HG02970 (cell line): ENCODE measurements at regions not wholly inside any gene's neighbourhood (a gene's known extent, or its start where the extent isn't known, plus 50 kb on each side); places are given as distances from the start of the nearest gene placed in this dataset.
A peak's percentile ranks its signal among the peaks of the same experiment; 100 is the strongest.

Source experiments
- ATAC-seq: cut with Tn5 transposase; IDR thresholded peaks from one replicate; pipeline ENCODE4 v1.9.1; 2021; ENCODE audit warnings: mild to moderate bottlenecking, moderate library complexity, moderate number of reproducible peaks; ENCODE audit not compliant: unreplicated experiment, low FRiP score

DNA sequence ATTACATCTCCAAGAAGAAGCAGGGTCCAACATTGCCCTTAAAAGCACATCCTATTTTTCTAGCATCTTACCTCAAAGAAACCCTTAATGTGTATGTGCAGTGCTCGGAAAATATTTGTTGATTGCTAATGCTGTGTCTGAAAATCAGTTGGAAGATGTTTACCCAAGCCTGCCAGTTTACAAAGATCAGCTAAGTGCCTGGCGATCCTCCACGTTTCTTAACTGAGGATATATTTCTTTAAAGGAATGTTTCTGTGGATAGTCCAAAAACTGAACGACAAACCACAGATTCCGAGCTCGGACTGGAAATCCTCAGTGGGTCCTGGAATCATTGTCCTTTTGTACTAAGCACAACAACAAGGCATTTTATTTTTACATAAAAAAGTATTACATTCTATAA lies 595.7 kb upstream of the ARID1B start:
- ATAC-seq = no peak

DNA sequence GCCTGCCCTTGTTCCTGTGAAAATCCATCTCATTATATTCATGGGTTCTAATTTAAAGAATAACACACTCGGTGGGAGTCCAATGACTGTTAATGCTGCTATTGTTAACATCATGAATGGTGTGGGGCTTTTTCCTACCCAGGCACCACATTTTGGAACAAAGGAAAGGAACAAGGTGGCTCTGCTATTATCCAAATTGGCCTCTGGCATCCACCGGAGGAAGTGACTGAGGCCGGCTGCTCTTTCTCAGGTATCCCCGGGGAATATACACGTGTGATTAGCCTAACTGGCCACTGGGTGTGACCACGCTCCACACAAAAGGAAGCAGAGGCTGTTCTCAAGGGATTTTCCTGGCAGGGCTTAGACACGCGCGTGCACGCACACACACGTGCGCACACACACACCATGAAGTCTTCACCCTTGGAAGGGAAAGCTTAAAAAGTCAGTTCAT lies 601.2 kb upstream of the ARID1B start:
- ATAC-seq = no peak

DNA sequence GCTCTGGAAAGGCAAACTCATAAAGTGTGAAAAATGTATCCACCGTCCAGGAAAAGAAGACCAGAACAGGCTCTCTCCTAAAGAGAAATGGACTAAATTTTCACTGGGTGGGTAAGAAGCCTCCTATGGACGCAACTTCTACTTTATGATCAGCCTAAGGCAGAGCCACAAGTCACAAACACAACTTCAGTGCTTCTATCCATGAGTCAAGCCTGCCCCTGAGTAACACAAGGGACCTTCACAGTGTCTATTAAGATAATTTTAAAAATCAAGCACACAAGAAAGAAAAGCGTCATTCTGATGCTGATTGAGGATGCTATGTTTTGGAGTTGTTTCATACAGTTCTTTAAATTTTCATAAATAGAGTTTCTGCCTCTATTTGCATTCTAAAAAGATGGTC lies 601.7 kb upstream of the ARID1B start:
- no peak for ATAC-seq

DNA sequence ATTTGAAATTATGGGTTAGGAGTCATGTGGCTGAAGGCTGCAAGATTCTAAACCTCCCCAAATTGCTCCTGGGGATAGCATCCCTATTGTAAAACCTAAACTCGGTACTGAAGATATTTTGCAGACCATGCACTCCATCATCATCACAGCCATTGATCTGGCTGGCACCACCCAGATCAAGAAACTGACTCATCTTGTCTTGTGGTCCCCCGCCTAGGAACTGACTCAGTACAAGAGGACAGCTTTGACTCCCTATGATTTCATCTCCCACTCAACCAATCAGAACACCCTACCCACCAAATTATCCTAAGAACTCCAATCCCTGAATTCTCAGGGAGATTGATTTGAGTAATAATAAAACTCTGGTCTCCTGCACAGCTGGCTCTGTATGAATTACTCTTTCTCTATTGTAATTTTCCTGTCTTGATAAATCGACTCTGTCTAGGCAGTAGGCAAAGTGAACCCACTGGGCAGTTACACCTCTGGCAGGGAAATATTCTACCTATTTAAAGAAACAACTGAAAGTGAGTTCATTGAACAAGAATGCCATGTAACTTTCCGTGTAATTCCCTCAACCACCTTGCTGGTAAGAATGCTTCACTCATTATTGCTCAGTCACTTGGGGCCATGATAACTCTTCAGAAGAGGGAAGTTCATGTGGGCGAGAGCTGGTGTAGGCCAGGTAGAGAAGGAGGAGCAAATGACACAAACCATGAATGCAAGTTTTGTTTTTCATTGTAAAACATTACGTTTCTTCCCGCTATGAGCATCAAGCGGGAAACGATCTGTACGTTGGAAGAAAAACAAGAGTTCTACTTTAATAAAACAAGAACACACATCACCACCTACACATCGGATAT lies 602.9 kb upstream of the ARID1B start:
- no peak for ATAC-seq

DNA sequence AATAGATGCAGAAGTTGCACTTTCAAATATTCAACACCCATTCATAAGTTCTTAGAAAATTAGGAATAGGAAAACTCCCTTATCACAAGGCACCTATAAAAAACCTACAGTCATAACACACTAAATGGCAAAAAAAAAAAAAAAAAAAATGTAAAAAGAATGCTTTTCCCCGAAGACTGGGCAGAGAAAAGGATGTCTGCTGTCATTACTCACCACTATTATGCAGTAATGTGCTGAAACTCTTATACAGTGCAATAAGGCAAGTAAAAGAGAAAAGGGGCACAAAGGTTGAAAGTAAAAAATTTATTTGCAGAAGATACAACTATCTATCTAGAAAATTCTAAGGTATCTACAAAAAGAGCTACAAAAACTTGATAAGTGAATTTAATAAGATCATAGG lies 607.8 kb upstream of the ARID1B start:
- ATAC-seq = no peak

DNA sequence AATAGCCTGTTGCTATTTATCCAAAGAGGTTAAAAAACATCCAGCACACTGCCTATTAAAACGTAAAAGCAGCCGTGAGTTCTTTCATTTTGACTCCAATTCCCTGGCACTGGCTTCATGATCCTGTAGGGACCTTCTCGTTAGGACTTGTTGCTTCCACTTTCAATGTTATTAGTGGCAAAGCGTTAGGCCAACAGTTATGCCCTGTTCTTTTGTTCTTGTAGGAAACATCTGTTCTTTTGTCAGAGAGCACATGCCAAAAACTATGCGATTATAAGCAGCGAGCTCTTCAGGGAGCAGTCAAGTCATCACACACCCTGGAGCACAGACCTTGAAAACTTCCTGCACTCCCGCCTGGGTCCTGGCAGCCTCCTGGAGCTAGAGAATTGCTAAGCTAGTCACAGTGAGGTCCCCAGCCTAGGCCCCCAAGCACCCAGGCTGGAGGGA lies 609.5 kb upstream of the ARID1B start:
- no peak for ATAC-seq

DNA sequence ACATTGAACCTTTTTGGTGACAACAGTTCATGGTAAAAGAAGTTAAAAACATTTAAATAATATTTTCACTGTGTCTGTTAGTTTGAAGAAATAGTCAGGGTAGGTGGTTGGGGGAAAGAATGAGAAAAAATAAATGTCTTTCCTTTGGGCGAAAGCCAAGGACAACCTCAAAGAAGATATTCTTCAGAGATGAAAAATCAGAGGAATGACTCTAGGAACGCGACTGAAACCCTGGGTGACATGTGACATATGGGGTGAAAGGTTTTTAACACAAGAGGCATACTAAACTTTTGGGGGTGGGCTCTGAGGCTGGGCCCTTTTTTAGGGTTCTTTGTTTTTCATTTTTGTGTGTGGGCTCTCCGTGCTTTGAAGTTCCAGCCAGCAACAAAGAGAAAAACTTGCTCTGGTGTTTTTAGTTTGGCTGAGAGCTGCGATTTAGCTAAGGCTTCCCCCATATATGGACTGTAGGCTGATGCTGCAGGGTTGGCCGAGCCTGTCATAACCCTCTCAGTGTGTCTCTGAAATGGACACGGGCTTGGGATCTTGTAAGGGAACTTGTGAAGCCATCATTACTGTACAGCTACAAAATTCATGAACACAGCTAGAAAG lies 610.1 kb upstream of the ARID1B start:
- no peak for ATAC-seq

DNA sequence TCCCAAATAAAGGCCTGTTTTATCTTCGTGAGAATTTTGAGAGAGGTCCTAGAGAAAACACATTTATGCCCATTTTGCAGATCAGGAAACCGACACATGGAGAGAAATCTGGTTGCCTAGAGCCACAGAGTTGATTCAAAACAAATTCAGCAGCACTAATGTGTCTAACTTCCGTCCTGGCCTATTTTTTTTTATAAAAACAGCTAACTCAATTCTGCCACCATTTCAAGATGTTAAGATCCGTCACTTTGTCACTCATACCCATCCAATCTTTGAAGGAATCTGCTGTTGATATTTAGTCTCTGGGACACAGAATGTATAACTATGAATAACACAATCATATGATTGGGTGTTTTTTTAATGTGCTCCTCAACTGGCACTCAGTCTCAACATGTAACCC lies 611.1 kb upstream of the ARID1B start:
- no peak for ATAC-seq

DNA sequence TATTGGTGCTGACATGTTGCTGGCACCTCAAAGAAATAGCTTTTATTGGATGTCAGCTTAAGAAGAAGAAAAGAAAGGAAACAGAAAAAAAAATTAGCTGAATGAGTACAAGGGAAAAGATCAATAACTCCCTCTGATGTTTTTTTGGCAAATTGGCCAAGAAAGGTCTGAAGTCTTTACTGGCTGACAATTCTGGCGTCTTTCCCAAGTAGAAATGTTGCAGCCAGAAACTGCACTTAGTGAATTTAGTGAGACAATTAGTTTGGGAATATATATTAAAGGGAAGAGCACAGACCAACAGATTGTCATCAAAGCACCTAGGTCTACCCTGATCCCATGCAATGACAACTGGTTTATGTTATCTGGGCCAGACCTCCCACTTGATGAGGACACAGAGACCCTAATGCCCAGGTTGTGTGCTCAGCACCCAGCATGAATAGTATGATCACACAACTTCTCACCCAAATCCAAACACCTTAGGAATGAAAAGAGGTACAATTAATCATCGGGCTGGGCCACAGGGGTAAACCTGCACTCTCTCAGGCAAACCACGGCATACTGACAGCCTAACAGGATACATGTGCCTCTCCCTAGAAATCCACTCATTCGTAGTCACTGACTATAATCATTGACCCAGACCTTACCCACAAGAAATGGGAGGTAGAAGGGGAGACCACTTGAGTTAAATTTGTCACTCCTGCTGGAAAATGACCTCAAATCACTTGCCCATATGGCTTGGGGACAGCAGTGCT lies 612.3 kb upstream of the ARID1B start:
- ATAC-seq = no peak

DNA sequence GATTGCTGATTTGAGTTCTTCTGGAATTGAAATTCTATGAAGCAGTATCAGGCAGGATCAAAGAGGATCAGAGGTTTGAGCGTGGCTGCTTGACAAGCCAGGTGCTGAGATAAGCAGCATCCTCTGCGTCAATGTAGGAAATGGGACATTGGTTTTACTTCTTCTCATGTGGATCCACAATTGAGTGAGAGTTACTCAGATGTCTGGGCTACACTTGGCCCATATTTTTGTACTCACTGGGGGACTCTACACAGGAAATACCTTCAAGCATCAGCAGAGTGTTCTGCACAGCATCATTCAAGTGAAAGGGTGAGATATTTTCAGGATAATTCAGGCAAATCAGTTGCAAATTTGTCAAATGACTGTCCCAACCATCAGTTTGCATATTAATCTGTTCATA lies 613.9 kb upstream of the ARID1B start:
- no peak for ATAC-seq

DNA sequence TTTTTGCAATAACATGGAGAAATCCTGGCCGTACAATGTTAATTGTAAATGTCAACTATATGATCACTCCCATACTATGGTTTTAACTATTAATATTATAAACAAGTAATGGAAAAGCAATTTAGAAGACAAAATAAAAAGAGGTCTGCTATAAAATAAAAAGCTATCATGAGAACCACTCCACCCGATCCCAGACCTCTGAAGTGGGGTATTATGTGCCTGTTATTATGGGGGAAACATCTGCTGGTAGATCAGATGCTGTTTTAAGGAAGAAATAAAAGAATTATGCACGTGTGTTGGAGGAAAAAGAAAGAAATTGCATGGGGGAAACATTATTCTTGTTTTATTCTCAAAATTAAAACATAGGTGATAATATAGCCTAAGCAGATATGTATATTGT lies 615.7 kb upstream of the ARID1B start:
- ATAC-seq = no peak

DNA sequence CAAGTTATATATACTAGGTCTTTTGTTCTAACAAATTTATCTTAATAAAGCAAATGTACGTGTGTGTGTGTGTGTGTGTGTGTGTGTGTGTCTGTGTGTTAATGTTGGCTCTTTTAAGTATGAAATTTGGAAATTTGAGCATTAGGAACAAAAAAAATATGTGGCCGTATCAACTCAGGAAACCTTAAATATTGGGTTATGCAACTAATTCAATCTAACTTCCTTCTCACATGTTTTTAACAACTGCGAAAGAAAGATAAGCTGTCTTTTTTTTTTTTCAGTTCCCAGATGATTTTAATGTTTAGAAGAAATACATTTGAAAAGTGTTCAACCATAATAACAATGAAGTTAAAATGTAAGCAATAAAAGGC lies 616.4 kb upstream of the ARID1B start:
- ATAC-seq = no peak

DNA sequence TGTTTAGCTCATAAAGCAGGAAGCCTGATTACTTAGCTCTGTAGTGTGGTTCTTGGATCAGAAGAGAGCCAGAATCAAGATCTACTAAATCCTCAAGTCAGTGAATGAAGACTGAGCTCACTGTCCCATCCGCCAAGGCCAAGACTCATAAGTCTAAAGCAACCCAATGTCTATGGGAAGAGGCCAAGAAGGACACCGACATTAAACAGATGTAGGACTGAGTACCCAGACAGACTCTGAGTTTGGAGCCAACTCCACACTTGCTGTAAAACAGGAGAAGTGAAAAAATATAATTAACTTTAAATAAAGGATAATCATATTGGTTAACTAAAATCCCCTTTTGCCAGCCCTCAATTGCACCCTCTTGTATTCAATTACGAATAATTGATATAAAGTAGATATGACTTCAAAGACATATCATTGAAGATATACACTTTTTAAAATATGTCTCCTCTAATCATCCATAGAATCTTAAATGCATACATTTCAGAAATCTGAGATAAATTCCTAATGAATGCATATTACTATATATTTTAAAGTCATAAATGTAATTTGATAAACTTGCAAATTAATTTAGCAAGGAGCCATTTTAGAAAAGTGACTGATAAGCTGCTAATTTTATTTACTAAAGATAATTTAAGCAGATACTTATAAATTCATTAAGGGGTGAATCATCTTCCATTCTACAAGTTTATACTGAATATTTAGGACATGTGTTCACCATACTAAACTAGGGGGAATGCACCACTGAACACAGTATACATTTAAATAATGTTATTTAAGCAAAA lies 617.0 kb upstream of the ARID1B start:
- no peak for ATAC-seq

DNA sequence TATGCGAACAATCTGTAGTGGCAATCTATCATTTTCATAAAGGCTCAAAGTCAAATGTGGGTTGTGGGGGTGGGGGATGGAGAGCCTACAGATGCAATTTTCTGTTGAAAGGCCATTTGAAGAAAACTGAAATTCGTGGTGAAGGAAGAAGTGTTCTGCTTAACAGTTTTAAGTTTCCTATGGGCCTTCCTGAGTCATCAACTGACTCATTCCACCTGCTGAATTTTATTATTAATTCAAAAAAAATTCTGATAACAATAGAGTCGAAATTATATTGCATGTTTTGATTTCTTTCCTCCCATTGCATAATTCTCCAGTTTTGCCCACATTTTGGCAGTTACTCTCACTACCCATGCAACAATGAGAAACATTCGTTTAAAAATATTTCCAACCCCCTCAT lies 622.3 kb upstream of the ARID1B start:
- no peak for ATAC-seq

DNA sequence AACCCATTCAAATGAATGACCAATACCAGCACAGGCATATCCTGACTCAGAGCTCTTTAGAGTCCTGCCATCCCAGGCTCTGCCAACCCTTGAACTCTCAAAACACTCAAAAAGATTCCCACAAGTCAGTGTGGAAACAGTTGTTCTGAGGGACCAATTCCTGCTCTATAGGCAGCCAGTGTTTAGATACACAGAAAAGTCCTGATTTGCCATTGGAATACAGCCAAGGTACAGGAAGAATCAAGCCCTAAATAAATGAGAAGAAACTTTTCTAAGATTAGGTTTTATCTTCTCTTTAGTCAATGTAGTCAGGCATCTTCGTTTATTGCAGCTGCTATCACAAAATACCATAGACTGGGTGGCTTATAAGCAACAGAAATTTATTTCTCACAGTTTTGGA lies 626.8 kb upstream of the ARID1B start:
- no peak for ATAC-seq

DNA sequence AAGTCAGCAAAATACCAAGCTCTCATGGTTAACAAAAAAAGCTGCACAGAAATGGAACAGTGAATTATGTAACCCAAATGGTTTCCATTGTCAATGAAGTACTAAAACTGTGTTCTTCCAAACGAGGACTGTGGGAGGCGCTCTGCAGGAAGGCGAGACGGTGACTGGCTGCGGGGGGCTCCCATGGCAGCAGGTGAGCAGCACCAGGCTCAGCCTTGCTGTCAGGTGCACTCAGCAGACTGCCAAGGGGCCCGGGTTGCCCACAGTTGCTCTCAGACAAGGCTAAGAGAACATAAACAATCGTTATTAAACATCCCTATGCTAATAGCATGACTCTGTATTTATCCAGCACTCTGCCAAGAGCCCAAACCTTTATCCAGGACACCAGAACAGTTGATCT lies 630.3 kb upstream of the ARID1B start:
- ATAC-seq = no peak

DNA sequence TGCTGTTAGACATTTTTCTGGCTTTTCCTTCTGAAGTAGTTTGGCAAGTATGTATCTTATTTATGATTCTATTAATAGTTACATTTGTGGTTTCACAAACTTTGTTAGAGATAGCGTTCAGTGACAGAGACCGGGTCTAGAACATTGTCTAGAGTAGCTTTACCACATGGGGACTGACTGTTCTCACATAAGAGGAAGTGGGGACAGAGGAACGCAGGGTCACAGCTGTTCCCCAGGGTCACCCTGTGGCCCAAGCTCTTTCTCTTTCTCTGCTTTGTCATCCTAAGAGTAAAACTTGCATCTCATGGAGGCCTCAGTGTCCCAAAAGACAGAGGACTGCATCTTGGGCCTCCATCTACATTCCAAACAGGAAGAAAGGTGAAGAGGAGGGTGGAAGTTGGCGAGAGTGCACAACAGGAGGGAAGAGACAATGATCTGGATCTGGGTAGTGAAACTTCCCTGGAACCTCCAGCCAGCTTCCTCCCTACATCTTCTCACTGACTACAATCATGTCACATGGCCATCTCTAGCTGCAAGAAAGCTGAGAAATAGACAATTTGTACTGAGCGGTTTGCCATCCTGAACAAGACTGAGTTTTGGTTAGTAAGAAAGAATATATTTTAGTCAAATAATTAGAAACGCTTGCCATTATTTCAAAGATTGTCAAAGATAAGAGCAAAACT lies 645.8 kb upstream of the ARID1B start:
- peak; percentile 91 for ATAC-seq

DNA sequence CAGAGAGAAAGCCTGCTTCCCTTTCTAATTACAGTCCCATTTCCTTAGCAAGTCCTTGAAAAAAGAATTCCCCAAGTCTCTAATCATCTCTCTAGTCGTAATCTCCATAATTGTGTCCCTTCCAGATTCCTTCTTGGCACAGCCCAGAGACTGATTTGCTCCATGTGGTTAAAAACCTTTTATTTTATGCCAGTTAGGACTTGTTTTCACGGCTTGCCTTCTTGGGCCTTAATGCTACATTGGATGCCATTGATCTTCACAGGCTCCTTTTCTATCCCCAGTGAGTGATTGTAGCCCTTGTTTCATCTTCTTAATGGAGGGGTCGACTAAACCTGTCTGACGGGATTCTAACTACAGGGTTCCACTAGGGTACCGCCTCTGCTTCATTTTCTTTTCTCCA lies 650.6 kb upstream of the ARID1B start:
- no peak for ATAC-seq

DNA sequence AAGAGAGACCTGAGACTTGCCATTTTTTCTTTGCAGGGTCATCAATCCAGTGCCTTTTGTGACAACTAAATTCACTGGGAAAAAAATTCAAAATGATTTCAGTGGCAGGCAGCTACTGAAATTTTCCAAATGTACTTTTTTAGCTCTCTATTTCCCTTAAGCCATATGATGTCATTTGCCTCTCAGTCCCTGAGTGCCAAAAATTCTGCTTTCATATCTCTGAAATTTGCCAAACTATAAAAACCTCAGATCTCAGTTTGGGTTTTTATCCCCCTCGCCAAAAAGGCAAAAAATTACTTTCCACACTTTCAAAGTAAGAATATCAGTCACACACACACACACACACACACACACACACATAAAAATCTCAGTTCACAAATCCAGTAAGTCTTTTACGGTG lies 651.3 kb upstream of the ARID1B start:
- no peak for ATAC-seq

DNA sequence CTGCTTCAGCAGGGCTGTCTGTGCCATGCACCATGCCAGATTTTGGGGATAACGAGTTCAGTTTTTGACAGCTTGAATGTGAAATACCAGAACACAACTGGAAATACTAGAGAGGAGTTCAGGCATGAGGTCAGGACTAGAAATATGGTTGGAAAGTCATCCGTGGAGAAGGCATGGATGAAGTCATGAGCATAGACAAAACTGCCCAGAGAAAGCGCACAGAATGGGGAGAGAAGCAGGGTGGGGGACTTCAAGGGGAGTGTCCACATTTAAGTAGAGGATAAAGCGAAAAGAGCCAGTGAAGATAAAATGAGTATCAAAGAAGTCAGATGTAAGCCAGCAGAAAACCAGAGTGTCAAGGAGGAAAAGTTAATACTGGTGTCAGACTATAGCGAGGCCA lies 653.4 kb upstream of the ARID1B start:
- ATAC-seq = no peak
